ENCODE measurements at regions not wholly inside any gene's neighbourhood (a gene's known extent, or its start where the extent isn't known, plus 50 kb on each side); places are given as distances from the start of the nearest gene placed in this dataset.

GRCh38 chrX:43500996-43501694 is 155.0 kb upstream of the MAOA start:
- DNase-seq (ENCODE audit: low spot score), result peak; percentile 6

DNA sequence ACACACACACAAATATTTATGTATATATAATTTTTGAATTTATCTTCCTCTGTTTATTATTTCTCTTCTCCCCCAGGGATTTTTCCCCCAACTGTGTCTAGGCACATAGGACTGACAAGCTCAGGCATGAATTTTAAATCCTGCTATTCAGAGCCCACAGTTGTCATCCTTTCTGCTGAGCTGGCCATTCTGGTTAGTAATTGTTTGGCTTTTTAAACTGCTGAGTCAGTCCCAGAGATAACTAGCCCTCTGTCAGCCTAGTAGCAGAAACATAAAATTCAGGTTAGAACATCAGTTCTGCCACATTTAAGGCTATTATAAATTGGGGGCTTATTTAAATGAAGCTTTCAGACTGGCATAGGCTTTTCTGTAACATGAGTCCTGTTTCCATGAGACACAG is 151.7 kb upstream of the MAOA start:
- no peak for DNase-seq (ENCODE audit: low spot score)

GRCh38 chrX:43505769-43506168 is 150.3 kb upstream of the MAOA start:
- DNase-seq (ENCODE audit: low spot score), result no peak

DNA sequence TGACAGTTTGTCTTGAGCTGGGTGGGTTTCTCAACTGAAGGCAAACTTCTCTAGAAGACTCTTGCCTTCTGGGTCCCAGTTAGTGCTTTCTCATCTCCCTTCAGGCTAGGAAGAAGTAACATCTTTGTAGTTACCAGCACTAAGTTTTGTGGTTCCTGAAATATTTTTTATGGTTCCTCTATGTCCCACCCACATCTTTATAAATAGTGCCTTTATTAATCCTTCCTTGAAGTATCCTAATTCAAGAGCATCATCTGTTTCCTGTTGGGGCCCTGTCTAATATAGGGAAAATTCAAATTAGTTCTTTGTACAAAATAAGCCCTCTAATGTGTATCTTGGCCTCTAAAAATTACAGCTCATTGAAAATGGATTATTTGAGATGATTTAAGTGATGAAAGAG is 147.4 kb upstream of the MAOA start:
- DNase-seq (ENCODE audit: low spot score), result no peak

DNA sequence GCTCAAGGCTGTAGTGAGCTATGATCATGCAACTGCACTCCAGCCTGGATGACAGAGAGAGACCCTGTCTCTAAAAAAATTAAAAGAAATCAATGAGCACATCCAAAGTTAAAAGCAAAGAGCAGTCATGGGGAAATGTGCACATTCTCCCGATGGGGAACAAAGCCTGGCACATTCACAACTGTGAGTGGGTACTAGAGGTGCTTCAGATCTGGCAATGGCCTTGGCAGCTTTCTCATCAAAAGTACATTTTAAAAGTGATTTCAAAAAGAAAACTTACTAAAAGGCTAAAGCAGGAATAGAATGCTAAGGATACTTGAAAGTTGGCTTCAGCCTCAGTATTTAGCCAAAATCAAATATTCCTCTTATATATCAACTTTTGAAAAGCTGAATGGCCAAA is 145.9 kb upstream of the MAOA start:
- DNase-seq (ENCODE audit: low spot score), result no peak

- DNase-seq (ENCODE audit: low spot score), result no peak
Observed at GRCh38 chrX:43513085-43513484, 143.0 kb upstream of the MAOA start.

DNA sequence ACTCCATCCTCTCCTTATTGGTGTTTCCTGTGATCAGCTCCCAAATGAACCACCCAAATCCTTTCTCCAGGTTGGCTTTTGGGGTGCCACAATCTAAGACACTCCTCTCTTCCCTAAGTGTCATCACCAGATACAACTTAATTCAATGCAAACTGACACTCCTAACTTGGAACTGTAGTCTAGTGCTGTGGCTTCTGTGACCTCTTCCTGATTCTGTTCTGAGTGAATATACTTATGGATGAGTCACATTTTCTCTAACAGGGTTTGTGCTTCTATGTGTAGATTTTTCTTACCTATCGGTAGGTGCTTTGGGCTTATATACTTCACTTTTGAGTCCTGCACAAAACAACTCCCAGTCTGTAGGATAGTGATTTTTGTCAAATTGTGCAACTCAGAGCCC is 141.3 kb upstream of the MAOA start:
- no peak for DNase-seq (ENCODE audit: low spot score)

DNA sequence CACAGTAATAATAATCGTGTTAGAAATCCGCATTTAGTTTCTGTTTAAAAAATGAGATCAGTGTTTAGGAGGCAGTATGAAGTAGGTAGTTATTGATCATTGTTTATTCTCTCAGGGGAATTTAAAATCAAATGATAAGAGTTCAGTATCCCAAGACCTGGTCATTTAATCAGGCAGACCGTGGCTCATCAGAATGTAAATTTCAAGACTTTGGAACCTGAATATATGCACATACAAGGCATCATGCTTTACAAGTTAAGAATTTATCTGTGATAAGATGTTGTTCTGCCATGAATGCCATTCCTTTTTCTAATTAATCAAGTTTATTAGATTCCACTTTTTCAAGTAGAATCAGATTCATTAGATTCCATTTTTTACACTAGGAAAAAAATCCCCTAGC is 133.5 kb upstream of the MAOA start:
- DNase-seq (ENCODE audit: low spot score), result no peak

DNA sequence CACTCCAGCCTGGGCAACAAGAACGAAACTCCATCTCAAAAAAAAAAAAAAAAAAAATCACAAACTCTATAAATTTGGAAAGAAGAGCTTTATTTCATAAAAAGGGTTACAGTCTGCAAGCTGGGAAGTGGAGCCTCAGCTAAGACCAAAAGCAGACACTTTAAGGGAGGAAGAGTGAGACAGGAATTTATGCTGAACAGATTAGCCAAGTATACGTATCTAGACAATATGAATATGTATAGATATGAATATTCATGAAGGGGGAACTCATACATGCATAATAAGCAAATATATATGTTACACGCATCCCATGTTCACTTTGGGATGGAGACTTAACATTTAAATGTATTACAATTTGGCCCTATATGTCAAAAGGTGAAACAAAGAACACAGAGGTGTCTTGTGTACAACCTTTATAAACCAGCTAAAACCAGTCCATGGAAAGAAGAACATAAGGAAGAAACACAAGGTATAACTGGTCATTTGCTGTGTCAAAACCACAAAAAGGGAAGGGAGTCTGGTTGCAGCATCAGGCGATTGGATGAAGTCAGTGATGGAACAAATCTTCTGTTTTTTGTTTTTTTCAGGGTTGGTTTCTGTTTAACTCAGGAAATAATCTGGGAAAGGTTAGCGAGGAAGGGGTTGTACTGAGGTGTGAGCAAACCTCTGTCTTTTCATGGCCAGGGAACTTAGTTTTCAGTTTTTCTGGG is 130.0 kb upstream of the MAOA start:
- no peak for DNase-seq (ENCODE audit: low spot score)

GRCh38 chrX:43526878-43527277 is 129.2 kb upstream of the MAOA start:
- no peak for DNase-seq (ENCODE audit: low spot score)

DNA sequence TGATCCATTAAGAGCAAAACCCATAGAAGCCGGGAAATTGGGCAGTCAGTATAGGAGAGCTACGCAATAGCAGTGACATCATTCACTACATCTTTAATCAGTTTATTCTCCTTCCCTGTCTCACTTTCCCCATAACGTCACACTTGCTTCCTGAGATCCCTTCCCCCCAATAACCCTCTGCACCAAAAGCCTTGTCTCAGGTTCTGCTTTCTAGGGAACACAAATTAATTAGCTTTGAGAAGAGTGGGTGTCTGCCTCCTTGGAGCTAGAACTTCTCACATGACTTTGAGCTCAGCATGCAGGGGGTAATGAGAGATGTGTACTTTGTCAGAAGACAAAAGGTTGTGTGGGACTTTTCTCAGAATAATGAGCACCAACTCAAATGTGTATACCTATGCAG is 128.3 kb upstream of the MAOA start:
- DNase-seq (ENCODE audit: low spot score), result no peak

GRCh38 chrX:43530837-43531236 is 125.3 kb upstream of the MAOA start:
- no peak for DNase-seq (ENCODE audit: low spot score)

DNA sequence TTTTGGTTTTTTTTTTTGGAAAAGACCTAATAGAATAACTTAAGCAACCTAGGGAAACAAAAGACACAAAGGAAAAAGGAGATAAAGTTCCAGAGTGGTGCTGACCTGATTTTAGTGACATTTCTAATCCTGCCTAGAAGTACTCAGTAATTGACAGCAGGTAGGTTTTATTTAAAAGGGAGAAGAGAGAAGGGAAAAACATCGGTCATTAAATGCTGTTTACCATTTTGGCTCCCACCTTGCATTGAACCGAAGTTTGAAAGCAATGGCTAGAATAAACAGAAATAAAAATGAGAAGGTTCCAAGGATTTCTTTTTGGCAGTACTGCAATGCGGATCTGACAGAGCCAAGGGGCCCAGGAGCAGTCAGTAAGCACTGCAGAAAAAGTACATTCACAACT is 115.8 kb upstream of the MAOA start:
- DNase-seq (ENCODE audit: low spot score), result no peak

GRCh38 chrX:43551590-43551989 is 104.5 kb upstream of the MAOA start:
- no peak for DNase-seq (ENCODE audit: low spot score)

DNA sequence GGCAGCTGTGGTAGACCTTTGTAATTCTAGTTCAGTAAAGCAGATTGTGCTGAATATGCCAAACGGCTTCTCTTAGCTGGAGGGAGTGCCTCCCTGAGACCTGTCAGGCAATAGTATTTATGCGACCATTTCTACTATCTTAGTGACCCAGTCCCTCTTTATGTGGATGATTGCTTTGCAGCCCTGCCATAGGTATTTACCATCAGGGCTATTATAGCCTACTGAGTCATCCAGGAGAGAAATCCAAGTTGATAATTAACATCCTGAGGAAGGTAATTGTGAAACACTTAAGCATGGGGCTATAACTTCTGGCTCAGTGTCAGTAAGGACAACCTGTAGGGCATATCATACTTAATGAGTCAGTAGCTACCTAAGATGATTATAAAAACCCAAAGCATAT is 103.9 kb upstream of the MAOA start:
- no peak for DNase-seq (ENCODE audit: low spot score)

DNA sequence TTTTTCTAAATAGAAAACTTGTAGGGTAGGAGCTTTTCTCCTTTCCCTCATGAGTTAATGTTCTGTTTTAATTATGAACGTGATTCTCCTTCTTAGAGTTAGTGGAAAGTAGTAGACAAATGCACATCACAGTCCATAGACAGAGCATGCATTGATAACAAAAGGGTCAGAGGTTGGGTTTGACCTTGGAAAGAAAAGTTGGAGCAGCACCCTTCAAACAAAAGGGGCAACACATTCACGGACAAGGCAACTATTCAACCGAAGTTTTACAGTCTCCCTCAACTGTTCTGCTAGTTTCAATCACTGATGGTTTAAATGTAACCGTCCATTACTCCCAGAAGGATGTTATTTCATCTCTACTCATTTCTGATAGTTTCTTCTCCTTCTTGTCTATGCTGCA is 103.4 kb upstream of the MAOA start:
- DNase-seq (ENCODE audit: low spot score), result no peak

- no peak for DNase-seq (ENCODE audit: low spot score)
Observed at GRCh38 chrX:43553257-43553656, 102.8 kb upstream of the MAOA start.

GRCh38 chrX:43556207-43556606 is 99.9 kb upstream of the MAOA start:
- no peak for DNase-seq (ENCODE audit: low spot score)

DNA sequence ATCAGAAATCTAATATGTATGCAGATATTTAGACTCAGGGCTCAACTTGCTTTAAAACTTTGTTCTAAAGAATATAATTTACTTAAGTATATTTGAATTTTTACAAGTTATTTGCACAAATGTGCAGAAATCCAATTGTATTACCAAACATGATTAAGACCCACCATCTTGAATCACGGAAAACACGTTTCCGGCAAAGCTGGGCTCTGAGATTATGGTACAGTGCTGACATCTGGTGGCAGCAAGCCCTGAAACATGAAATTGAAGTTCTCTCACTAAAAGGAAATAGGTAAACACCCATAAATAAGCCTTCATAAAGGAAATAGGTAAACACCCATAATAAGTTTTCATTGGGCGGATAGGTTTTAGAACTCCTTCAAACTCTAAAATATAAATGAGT is 98.3 kb upstream of the MAOA start:
- DNase-seq (ENCODE audit: low spot score), result peak; percentile 64

DNA sequence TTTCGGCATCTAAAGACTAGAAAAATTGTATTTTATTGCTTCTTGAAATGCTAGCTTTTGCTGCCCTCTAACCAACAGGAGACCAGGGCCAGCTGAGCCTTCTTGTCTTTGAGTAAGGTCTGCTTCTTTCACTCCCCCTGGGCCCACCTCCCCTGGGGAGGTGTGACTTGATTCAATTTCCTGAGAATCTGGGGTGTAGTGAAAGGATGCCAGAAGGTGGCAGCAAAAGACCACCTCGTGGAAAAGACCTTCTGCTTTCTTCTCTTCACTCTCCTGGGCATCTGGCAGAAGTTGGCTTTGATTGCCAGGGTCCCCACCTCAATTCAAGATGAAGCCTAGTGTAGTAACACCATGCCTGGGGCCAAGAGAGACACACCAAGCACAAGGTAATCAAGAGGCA is 96.5 kb upstream of the MAOA start:
- peak; percentile 83 for DNase-seq (ENCODE audit: low spot score)

- no peak for DNase-seq (ENCODE audit: low spot score)
Observed at GRCh38 chrX:43560247-43560946, 95.7 kb upstream of the MAOA start.

DNA sequence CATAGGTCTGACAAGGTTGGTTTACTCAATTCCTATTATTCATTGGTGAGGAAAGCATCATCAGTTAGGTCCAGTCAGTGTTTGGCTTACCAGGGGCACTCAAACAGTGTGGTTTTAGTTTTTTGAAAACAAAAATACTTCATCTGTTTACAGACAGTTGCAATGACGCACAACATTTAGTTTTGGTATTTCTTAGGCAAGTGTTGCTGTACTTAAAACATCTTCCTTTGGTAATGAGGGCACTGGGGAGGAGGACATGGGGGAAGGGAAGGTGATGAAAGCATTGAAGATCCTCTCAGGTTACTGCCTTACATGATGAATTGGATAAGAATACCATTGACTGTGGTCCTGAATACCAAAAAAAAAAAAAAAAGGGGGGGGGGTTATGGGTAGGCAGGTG is 93.7 kb upstream of the MAOA start:
- DNase-seq (ENCODE audit: low spot score), result no peak

DNA sequence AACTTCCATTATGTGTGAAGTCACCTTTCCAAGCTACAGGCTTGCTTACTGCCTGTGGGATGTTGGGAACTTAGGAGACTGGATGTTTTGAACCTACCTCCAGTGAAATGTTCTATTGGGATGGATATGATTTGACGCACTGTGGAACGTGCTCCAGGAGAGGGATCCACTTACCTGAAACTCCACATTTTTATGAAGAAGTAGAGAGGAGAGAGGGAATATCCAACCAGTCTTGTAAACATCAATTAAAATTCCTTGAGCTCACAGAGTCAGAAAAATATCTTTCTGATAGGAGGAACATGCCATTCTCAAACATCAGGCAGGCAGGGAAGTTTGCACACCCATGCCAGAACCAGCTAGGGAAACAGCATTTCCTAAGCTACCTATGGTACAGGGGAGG is 91.1 kb upstream of the MAOA start:
- no peak for DNase-seq (ENCODE audit: low spot score)

All from SK-N-DZ (cell line).